Ascending aorta (tissue), 2 donors: ENCODE measurements at regions not wholly inside any gene's neighbourhood (a gene's known extent, or its start where the extent isn't known, plus 50 kb on each side); places are given as distances from the start of the nearest gene placed in this dataset.

Experiments used
- DNase-seq, 2 donors: peaks; one replicate each; pipeline ENCODE4 v3.0.0-alpha.2; 2019; ENCODE audit warnings: low spot score in 2 of 2
- H3K27ac ChIP-seq, 2 donors: fragments of 200-600 bp; sonication (generic); one replicate each; pipeline ENCODE4 v1.5.1; 2016 to 2017; ENCODE audit warnings: mild to moderate bottlenecking in 1 of 2
- H3K27me3 ChIP-seq: fragments of 200-600 bp; sonication (generic); one replicate; pipeline ENCODE4 v1.5.1; 2017
- H3K36me3 ChIP-seq, 2 donors: fragments of 200-600 bp; sonication (generic); one replicate each; pipeline ENCODE4 v1.5.1; 2016
- H3K4me1 ChIP-seq, 2 donors: fragments of 200-600 bp; sonication (generic); one replicate each; pipeline ENCODE4 v1.5.1; 2016 to 2017; ENCODE audit warnings: mild to moderate bottlenecking in 1 of 2
- H3K4me3 ChIP-seq, 2 donors: fragments of 200-600 bp; sonication (generic); one replicate each; pipeline ENCODE4 v1.5.1; 2016 to 2017; ENCODE audit warnings: mild to moderate bottlenecking in 1 of 2
- H3K9me3 ChIP-seq, 2 donors: fragments of 200-600 bp; sonication (generic); one replicate each; pipeline ENCODE4 v1.5.1; 2016
- intact Hi-C: fragments of 100-400 bp; cut with DNase I; formaldehyde crosslinking; loops from one replicate; pipeline ENCODE4 v1.15.1; 2023
- TF ChIP-seq, protein P1 (sequence below), 3 experiments: fragments of 200-600 bp in 2 of 3; fragments of 450-650 bp in 1 of 3; sonication (generic) in 2 of 3; IDR thresholded peaks; one replicate each; pipeline ENCODE4 v1.5.1; 2016 to 2019; ENCODE audit warnings: antibody characterized with exemption in 3 of 3, mild to moderate bottlenecking in 1 of 3, moderate library complexity in 1 of 3

DNA sequence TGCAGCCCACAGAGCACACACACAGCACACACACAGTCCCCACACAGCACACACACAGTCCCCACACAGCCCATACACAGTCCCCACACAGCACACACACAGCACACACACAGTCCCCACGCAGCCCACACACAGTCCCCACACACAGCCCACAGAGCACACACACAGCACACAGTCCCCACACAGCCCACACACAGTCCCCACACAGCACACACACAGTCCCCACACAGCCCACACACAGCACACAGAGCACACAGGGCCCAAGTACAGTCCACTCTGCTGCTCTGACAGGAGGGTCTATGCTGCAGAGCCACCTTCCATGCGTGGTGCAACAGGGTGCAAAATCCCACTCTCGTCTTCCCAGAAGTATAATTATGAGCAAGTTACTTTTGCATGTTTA lies 240.5 kb upstream of the SALL3 start:
- H3K4me1 ChIP-seq: no peaks in the 10 kb centered on the region
- H3K9me3 ChIP-seq: no peaks in the 10 kb centered on the region
- peak in 1 of 2 donors; percentile 2 for DNase-seq
- intact Hi-C loops: no loop called here
- no peaks in the 10 kb centered on the region for H3K36me3 ChIP-seq
- H3K27ac ChIP-seq: no peak overlapping the region
- TF ChIP-seq, protein P1, sequence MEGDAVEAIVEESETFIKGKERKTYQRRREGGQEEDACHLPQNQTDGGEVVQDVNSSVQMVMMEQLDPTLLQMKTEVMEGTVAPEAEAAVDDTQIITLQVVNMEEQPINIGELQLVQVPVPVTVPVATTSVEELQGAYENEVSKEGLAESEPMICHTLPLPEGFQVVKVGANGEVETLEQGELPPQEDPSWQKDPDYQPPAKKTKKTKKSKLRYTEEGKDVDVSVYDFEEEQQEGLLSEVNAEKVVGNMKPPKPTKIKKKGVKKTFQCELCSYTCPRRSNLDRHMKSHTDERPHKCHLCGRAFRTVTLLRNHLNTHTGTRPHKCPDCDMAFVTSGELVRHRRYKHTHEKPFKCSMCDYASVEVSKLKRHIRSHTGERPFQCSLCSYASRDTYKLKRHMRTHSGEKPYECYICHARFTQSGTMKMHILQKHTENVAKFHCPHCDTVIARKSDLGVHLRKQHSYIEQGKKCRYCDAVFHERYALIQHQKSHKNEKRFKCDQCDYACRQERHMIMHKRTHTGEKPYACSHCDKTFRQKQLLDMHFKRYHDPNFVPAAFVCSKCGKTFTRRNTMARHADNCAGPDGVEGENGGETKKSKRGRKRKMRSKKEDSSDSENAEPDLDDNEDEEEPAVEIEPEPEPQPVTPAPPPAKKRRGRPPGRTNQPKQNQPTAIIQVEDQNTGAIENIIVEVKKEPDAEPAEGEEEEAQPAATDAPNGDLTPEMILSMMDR (IDR thresholded peaks at IDR 0.05): no peak
- H3K4me3 ChIP-seq: no peak overlapping the region
- H3K27me3 ChIP-seq: no peaks in the 10 kb centered on the region

DNA sequence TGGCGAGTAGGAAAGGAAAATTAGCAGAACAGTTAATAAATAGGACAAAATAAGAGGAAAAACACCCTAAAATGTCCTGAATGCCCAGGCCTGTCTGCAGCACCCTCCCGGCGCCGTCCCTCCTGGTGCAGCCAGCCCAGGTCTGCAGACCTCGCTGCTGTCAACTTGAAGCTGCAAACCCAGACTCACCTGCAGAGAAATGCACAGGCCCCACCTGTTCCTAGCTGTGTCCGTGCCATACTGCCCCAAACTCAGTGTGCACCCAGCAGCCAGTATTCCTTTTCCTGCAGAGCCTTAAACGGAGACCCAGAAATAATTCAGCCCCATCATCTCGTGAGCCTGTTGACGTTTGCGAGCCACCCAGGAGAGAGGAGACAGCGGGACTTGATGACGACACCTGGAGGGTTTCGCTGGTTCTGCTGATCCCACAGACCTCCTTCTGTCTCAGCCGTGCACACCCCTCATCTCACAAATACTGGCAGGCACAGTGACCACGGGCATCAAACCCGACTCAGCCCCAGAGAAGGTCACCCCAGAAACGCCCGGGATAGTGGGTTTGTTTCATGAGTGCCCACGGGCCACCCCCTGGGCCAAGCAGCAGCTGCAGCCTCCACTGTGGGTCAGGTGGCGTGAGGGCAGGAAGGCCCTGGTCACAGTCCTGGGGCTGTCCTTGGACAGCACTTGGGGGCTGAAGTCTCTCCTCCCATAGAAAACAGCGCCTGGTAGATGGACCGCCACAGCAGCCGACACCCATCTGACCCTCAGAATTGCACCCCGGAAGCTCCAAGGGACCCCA lies 239.5 kb upstream of the SALL3 start:
- intact Hi-C loops: no loop called here
- peak in 1 of 2 donors; percentile 22 for DNase-seq
- Histone ChIP-seq H3K27ac (no peak overlapping the region), H3K36me3 (no peaks in the 10 kb centered on the region), H3K27me3 (no peaks in the 10 kb centered on the region), H3K9me3 (no peaks in the 10 kb centered on the region), H3K4me1 (no peaks in the 10 kb centered on the region), H3K4me3 (no peak overlapping the region)
- TF ChIP-seq, protein P1 (IDR thresholded peaks at IDR 0.05): no peak

DNA sequence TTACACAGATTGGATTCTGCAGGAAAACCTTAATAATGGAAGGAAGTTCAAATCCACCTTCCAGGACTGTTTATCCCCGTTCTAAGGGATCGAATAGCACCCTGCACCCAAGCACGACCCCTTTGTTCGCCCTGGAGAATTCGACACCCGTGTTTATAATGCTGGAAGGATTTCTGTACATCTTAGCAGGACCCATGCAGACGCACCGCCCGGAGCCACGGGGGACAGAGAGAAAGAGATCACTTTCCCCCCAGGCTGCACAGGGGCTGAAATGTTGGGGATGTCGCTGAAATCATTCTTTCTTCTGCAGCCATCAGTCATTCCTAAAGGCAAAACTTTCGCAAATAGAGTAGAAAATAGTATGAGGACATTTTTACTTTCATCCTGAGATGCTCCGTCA lies 238.7 kb upstream of the SALL3 start:
- intact Hi-C loops: no loop called here
- Histone ChIP-seq H3K9me3 (no peaks in the 10 kb centered on the region), H3K4me1 (no peaks in the 10 kb centered on the region), H3K36me3 (no peaks in the 10 kb centered on the region), H3K27me3 (no peaks in the 10 kb centered on the region), H3K27ac (no peak overlapping the region), H3K4me3 (no peak overlapping the region)
- TF ChIP-seq, protein P1 (IDR thresholded peaks at IDR 0.05): no peak
- peak in 1 of 2 donors; percentile 16 for DNase-seq

DNA sequence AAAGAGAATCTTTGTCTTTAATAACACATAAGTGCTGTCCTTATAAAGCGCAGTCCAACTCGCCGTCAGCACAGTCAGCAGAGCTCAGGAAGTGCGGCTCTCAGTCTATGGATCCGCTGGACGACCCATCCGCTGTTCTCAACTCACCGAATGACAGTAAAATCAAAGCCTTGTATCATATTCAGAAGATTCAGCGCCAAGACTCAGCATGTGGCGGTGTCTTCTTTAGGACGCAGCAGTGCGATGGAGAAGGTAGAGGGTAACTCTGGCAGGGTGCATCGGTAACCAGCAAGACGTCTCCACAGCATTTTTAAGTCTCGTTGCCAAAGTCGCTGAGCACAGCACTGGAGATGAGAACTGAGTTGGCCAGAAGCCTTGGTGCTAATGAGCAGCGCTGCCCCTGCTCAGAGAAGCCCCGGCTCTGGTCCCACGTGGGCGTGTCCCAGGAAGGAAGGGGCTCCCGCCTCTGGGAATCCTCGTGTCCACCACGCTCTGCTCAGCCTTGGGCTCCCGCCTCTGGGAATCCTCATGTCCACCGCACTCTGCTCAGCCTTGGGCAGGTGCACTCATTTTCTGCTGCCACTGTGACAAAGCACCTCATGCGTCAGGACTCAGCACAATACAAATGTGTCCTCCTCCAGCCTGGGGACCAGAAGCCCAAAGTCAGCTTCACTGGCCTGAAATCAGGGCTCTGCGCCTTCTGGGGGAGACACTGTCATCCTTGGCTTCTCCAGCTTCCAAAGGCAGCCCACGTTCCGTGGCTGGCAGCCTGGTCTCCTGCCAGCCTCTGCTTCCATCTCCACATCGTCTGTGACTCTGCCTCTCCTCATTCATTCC lies 238.0 kb upstream of the SALL3 start:
- no peaks in the 10 kb centered on the region for H3K27me3 ChIP-seq
- DNase-seq: peak in 1 of 2 donors; percentile 40
- no peak overlapping the region for H3K27ac ChIP-seq

DNA sequence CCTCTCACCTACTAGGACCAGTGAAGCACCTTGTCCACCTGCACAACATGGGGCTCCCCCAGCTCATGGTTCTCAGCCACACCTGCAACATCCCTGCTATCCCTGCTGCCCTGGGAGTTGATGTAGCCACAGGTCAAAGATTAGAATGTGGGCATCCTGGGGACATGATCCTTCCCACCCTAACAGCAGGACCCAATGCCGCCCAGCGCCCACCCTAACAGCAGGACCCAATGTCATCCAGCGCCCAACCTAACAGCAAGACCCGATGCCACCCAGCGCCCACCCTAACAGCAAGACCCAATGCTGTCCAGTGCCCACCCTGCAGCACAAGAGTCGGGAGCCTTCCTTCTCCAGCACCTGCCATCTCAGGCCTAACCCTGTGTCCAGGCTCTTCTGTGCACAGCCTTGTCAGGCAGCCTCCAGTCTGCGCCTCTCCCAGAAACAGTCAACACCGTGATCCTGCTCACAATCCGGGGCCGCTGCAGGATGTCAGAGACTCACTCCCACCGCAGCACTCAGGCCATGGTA lies 237.3 kb upstream of the SALL3 start:
- TF ChIP-seq, protein P1 (IDR thresholded peaks at IDR 0.05): no peak

More for the DNA sequence above, 238.0 kb upstream of the SALL3 start:
- H3K9me3 ChIP-seq: no peaks in the 10 kb centered on the region
- no peaks in the 10 kb centered on the region for H3K4me1 ChIP-seq
- no peaks in the 10 kb centered on the region for H3K36me3 ChIP-seq
- intact Hi-C loops: no loop called here
- TF ChIP-seq, protein P1 (IDR thresholded peaks at IDR 0.05): no peak
- no peak overlapping the region for H3K4me3 ChIP-seq

More for the DNA sequence above, 237.3 kb upstream of the SALL3 start:
- H3K36me3 ChIP-seq: no peaks in the 10 kb centered on the region
- H3K4me3 ChIP-seq: no peak overlapping the region
- H3K27ac ChIP-seq: no peak overlapping the region
- no peaks in the 10 kb centered on the region for H3K27me3 ChIP-seq
- H3K4me1 ChIP-seq: no peaks in the 10 kb centered on the region
- DNase-seq: peak in 1 of 2 donors; percentile 53
- intact Hi-C loops: no loop called here
- H3K9me3 ChIP-seq: no peaks in the 10 kb centered on the region
